Mesenchymal stem cell (in vitro differentiated cells and primary cell): ENCODE measurements at regions not wholly inside any gene's neighbourhood (a gene's known extent, or its start where the extent isn't known, plus 50 kb on each side); places are given as distances from the start of the nearest gene placed in this dataset.

ENCODE experiments used
- DNase-seq: peaks from one replicate; pipeline ENCODE4 v3.0.0-alpha.2; 2013
- H2AFZ ChIP-seq: one replicate; pipeline ENCODE4 v1.6.1; 2013; ENCODE audit warnings: low read depth, mild to moderate bottlenecking, control low read depth, inconsistent platforms, low read length, moderate library complexity
- H2AK5ac ChIP-seq: 2 replicates; pipeline ENCODE4 v1.6.1; 2013; ENCODE audit warnings: low read length, moderate library complexity, mild to moderate bottlenecking, inconsistent platforms; ENCODE audit not compliant: severe bottlenecking
- H2BK120ac ChIP-seq: one replicate; pipeline ENCODE4 v1.6.1; 2013; ENCODE audit warnings: low read depth, mild to moderate bottlenecking, inconsistent platforms, low read length, moderate library complexity
- H2BK12ac ChIP-seq, 2 experiments: one replicate each; pipeline ENCODE4 v1.6.1; 2013; ENCODE audit warnings: inconsistent platforms in 2 of 2, low read length in 2 of 2, mild to moderate bottlenecking in 2 of 2, moderate library complexity in 2 of 2, control low read depth in 1 of 2
- H2BK15ac ChIP-seq: one replicate; pipeline ENCODE4 v1.6.1; 2013; ENCODE audit warnings: mild to moderate bottlenecking, low read depth, inconsistent platforms; ENCODE audit not compliant: poor library complexity, severe bottlenecking
- H2BK5ac ChIP-seq: 2 replicates; pipeline ENCODE4 v1.6.1; 2013; ENCODE audit warnings: low read depth, mild to moderate bottlenecking, low read length, control low read depth, inconsistent platforms; ENCODE audit not compliant: poor library complexity, severe bottlenecking
- H3K14ac ChIP-seq, 2 experiments: one replicate each; pipeline ENCODE4 v1.6.1; 2013; ENCODE audit warnings: inconsistent platforms in 2 of 2, low read length in 2 of 2, control low read depth in 1 of 2, mild to moderate bottlenecking in 1 of 2, moderate library complexity in 1 of 2
- H3K18ac ChIP-seq, 2 experiments: one replicate each; pipeline ENCODE4 v1.6.1; 2013; ENCODE audit warnings: inconsistent platforms in 2 of 2, low read length in 2 of 2, control low read depth in 1 of 2, low read depth in 1 of 2, mild to moderate bottlenecking in 1 of 2
- H3K23ac ChIP-seq, 2 experiments: one replicate each; pipeline ENCODE4 v1.6.1; 2013; ENCODE audit warnings: inconsistent platforms in 2 of 2, low read length in 2 of 2, mild to moderate bottlenecking in 2 of 2, moderate library complexity in 2 of 2, control low read depth in 1 of 2
- H3K27ac ChIP-seq: 2 replicates; pipeline ENCODE4 v1.5.1; 2013; ENCODE audit warnings: mild to moderate bottlenecking, moderate library complexity, low read length, control low read depth, inconsistent platforms; ENCODE audit not compliant: poor library complexity, severe bottlenecking
- H3K27me3 ChIP-seq, 2 experiments: 2 replicates each; pipeline versions ENCODE4 v1.6.1 to v1.7.0; 2013; ENCODE audit warnings: low read length in 2 of 2, mild to moderate bottlenecking in 2 of 2, moderate library complexity in 2 of 2, control low read depth in 1 of 2, inconsistent platforms in 1 of 2; ENCODE audit not compliant: control insufficient read depth in 1 of 2, insufficient read depth in 1 of 2
- H3K36me3 ChIP-seq, 2 experiments: 2 replicates each; pipeline versions ENCODE4 v1.6.1 to v1.7.0; 2013; ENCODE audit warnings: low read length in 2 of 2, control low read depth in 1 of 2, inconsistent platforms in 1 of 2, low read depth in 1 of 2, mild to moderate bottlenecking in 1 of 2; ENCODE audit not compliant: insufficient read depth in 2 of 2, control insufficient read depth in 1 of 2
- H3K4ac ChIP-seq, 2 experiments: one replicate each; pipeline ENCODE4 v1.6.1; 2013; ENCODE audit warnings: inconsistent platforms in 2 of 2, low read length in 2 of 2, mild to moderate bottlenecking in 2 of 2, moderate library complexity in 2 of 2, control low read depth in 1 of 2, low read depth in 1 of 2
- H3K4me1 ChIP-seq: 2 replicates; pipeline ENCODE4 v1.6.1; 2013; ENCODE audit warnings: low read depth, low read length, control low read depth; ENCODE audit not compliant: control insufficient read depth, insufficient read depth
- H3K4me2 ChIP-seq: 2 replicates; pipeline ENCODE4 v1.6.1; 2013; ENCODE audit warnings: low read length, mild to moderate bottlenecking, inconsistent platforms; ENCODE audit not compliant: poor library complexity, severe bottlenecking
- H3K4me3 ChIP-seq, 2 experiments: 2 replicates each; pipeline versions ENCODE4 v1.5.1 to v1.7.0; 2013; ENCODE audit warnings: low read length in 2 of 2, mild to moderate bottlenecking in 2 of 2, control low read depth in 1 of 2, low read depth in 1 of 2; ENCODE audit not compliant: insufficient read depth in 1 of 2
- H3K79me1 ChIP-seq: replicated peaks from 2 replicates; pipeline ENCODE4 v1.6.1; 2013; ENCODE audit warnings: mild to moderate bottlenecking, control low read depth, low read length, inconsistent platforms; ENCODE audit not compliant: poor library complexity, severe bottlenecking
- H3K9ac ChIP-seq: 2 replicates; pipeline ENCODE4 v1.7.0; 2013; ENCODE audit warnings: mild to moderate bottlenecking, low read length, moderate library complexity
- H3K9me3 ChIP-seq: 2 replicates; pipeline ENCODE4 v1.7.0; 2013; ENCODE audit warnings: mild to moderate bottlenecking, low read length; ENCODE audit not compliant: control insufficient read depth
- H4K8ac ChIP-seq: one replicate; pipeline ENCODE4 v1.6.1; 2013; ENCODE audit warnings: inconsistent platforms, mild to moderate bottlenecking, low read length, moderate library complexity
- H4K91ac ChIP-seq: one replicate; pipeline ENCODE4 v1.6.1; 2013; ENCODE audit warnings: mild to moderate bottlenecking, low read length, inconsistent platforms
- WGBS: methylation state at CpG from one replicate; pipeline ENCODE4 v1.1.7; 2013; ENCODE audit warnings: mixed read lengths; 5-methylcytosine and 5-hydroxymethylcytosine counted together

GRCh38 chr1:14163246-14163645 is 435.2 kb upstream of the KAZN start:
- Histone ChIP-seq H3K18ac (no peak overlapping the region), H3K14ac (no peak overlapping the region)

GRCh38 chr1:14165371-14165801 is 433.1 kb upstream of the KAZN start:
- Histone ChIP-seq H4K8ac (no peak overlapping the region), H2BK120ac (no peak overlapping the region), H3K36me3 (no peaks in the 10 kb centered on the region), H2AFZ (no peak overlapping the region), H3K27ac (no peak overlapping the region), H3K4me3 (no peak overlapping the region), H3K18ac (no peak overlapping the region), H3K9me3 (peaks cover 3% of the 10 kb centered on the region), H3K79me1 (no peaks in the 10 kb centered on the region), H2AK5ac (no peak overlapping the region), H4K91ac (no peak overlapping the region), H3K27me3 (peaks cover 0 to 20% of the 10 kb centered on the region in 2 experiments), H3K9ac (no peak overlapping the region), H3K4me2 (no peak overlapping the region), H3K4me1 (no peaks in the 10 kb centered on the region), H2BK12ac (no peak overlapping the region), H3K23ac (no peak overlapping the region), H3K14ac (no peak overlapping the region), H3K4ac (no peak overlapping the region), H2BK15ac (no peak overlapping the region), H2BK5ac (no peak overlapping the region)
- no peak for DNase-seq
- 39% methylated on average over 2 of the region's 2 CpGs for WGBS

More at GRCh38 chr1:14163246-14163645, 435.2 kb upstream of the KAZN start:
- no peak overlapping the region for H2AK5ac ChIP-seq
- H3K23ac ChIP-seq, result no peak overlapping the region
- no peaks in the 10 kb centered on the region for H3K36me3 ChIP-seq
- WGBS, result 89% methylated on average over 4 of the region's 4 CpGs
- peaks cover 0 to 13% of the 10 kb centered on the region in 2 experiments for H3K27me3 ChIP-seq
- peaks cover 12% of the 10 kb centered on the region for H3K9me3 ChIP-seq
- H4K91ac ChIP-seq, result no peak overlapping the region
- H2BK5ac ChIP-seq, result no peak overlapping the region
- H3K9ac ChIP-seq, result no peak overlapping the region
- DNase-seq, result no peak
- H2BK15ac ChIP-seq, result no peak overlapping the region
- no peak overlapping the region for H4K8ac ChIP-seq
- H2BK12ac ChIP-seq, result no peak overlapping the region
- no peaks in the 10 kb centered on the region for H3K4me1 ChIP-seq
- no peak overlapping the region for H3K27ac ChIP-seq
- no peaks in the 10 kb centered on the region for H3K79me1 ChIP-seq
- H3K4me2 ChIP-seq, result no peak overlapping the region
- H3K4me3 ChIP-seq, result no peak overlapping the region
- H3K4ac ChIP-seq, result no peak overlapping the region
- no peak overlapping the region for H2BK120ac ChIP-seq
- no peak overlapping the region for H2AFZ ChIP-seq

- no peaks in the 10 kb centered on the region for H3K4me1 ChIP-seq
- H3K18ac ChIP-seq, result no peak overlapping the region
- no peaks in the 10 kb centered on the region for H3K36me3 ChIP-seq
- no peak for DNase-seq
- no peak overlapping the region for H3K4ac ChIP-seq
- no peak overlapping the region for H4K8ac ChIP-seq
- no peak overlapping the region for H3K4me2 ChIP-seq
- H3K23ac ChIP-seq, result no peak overlapping the region
- H3K27ac ChIP-seq, result no peak overlapping the region
- H2AFZ ChIP-seq, result no peak overlapping the region
- no peak overlapping the region for H3K14ac ChIP-seq
- H3K9me3 ChIP-seq, result peaks cover 3% of the 10 kb centered on the region
- no peaks in the 10 kb centered on the region for H3K79me1 ChIP-seq
- WGBS, result 80% methylated on average over 10 of the region's 10 CpGs
- H4K91ac ChIP-seq, result no peak overlapping the region
- H2AK5ac ChIP-seq, result no peak overlapping the region
- no peak overlapping the region for H2BK12ac ChIP-seq
- H3K4me3 ChIP-seq, result no peak overlapping the region
- H2BK120ac ChIP-seq, result no peak overlapping the region
- no peak overlapping the region for H3K9ac ChIP-seq
- no peak overlapping the region for H2BK5ac ChIP-seq
- peaks cover 0 to 20% of the 10 kb centered on the region in 2 experiments for H3K27me3 ChIP-seq
- no peak overlapping the region for H2BK15ac ChIP-seq
Measured at GRCh38 chr1:14167884-14168283, 430.6 kb upstream of the KAZN start.

GRCh38 chr1:14168326-14169063 is 430.0 kb upstream of the KAZN start:
- no peak for DNase-seq
- no peak overlapping the region for H3K27ac ChIP-seq
- no peak overlapping the region for H2BK5ac ChIP-seq
- 86% methylated on average over 10 of the region's 10 CpGs for WGBS
- no peak overlapping the region for H2AK5ac ChIP-seq
- no peak overlapping the region for H2BK15ac ChIP-seq
- no peak overlapping the region for H3K23ac ChIP-seq
- no peak overlapping the region for H3K18ac ChIP-seq
- peaks cover 3% of the 10 kb centered on the region for H3K9me3 ChIP-seq
- no peak overlapping the region for H2BK120ac ChIP-seq
- no peak overlapping the region for H4K8ac ChIP-seq
- H3K14ac ChIP-seq, result no peak overlapping the region
- no peak overlapping the region for H2BK12ac ChIP-seq
- H2AFZ ChIP-seq, result no peak overlapping the region
- H3K4ac ChIP-seq, result no peak overlapping the region
- no peak overlapping the region for H4K91ac ChIP-seq
- H3K4me1 ChIP-seq, result no peaks in the 10 kb centered on the region
- H3K79me1 ChIP-seq, result no peaks in the 10 kb centered on the region
- H3K4me2 ChIP-seq, result no peak overlapping the region
- H3K36me3 ChIP-seq, result no peaks in the 10 kb centered on the region
- H3K27me3 ChIP-seq, result peaks cover 0 to 18% of the 10 kb centered on the region in 2 experiments
- H3K4me3 ChIP-seq, result no peak overlapping the region
- H3K9ac ChIP-seq, result no peak overlapping the region
